ENCODE measurements at regions not wholly inside any gene's neighbourhood (a gene's known extent, or its start where the extent isn't known, plus 50 kb on each side); places are given as distances from the start of the nearest gene placed in this dataset.
"Not testable (repeated sequence)": the region's sequence is repeated elsewhere in the genome, so short reads cannot be mapped to it uniquely, and the experiment has no call there.

GRCh38 chr11:97069160-97069559 is 679.3 kb downstream of the JRKL start:
- no peak overlapping the region for H3K4me2 ChIP-seq (ENCODE audit: low read length)
- no peaks in the 10 kb centered on the region for H3K9me2 ChIP-seq (ENCODE audit: low read depth, low read length)
- H2AFZ ChIP-seq (ENCODE audit: low read length): no peak overlapping the region
- no peak overlapping the region for H3K9ac ChIP-seq (ENCODE audit: low read length)
- no peaks in the 10 kb centered on the region for H3F3A ChIP-seq (ENCODE audit: insufficient read depth, low read length)
- H3K4me3 ChIP-seq (ENCODE audit: low read depth, low read length, poor library complexity, severe bottlenecking): no peak overlapping the region
- H4K20me1 ChIP-seq (ENCODE audit: insufficient read depth, low read length): no peaks in the 10 kb centered on the region
- H3K79me2 ChIP-seq (ENCODE audit: insufficient read depth, low read length): no peaks in the 10 kb centered on the region
- H3K36me3 ChIP-seq (ENCODE audit: insufficient read depth, low read length): no peaks in the 10 kb centered on the region
- no peaks in the 10 kb centered on the region for H3K27me3 ChIP-seq (ENCODE audit: insufficient read depth, low read length)
- no peaks in the 10 kb centered on the region for H3K4me1 ChIP-seq (ENCODE audit: insufficient read depth, low read length, severe bottlenecking)
- TF ChIP-seq CTCF (IDR thresholded peaks at IDR 0.05; ENCODE audit: low read length) (no peak), EZH2 (IDR thresholded peaks at IDR 0.05; ENCODE audit: borderline replicate concordance, low read length) (no peak)
- H3K27ac ChIP-seq (ENCODE audit: low read depth, low read length, poor library complexity, severe bottlenecking): no peak overlapping the region
- no peaks in the 10 kb centered on the region for H3K9me3 ChIP-seq (ENCODE audit: low read length)

- H3K27me3 ChIP-seq (ENCODE audit: insufficient read depth, low read length): no peaks in the 10 kb centered on the region
- H3K36me3 ChIP-seq (ENCODE audit: insufficient read depth, low read length): no peaks in the 10 kb centered on the region
- H3K4me1 ChIP-seq (ENCODE audit: insufficient read depth, low read length, severe bottlenecking): no peaks in the 10 kb centered on the region
- H3K4me2 ChIP-seq (ENCODE audit: low read length): no peak overlapping the region
- no peaks in the 10 kb centered on the region for H3K79me2 ChIP-seq (ENCODE audit: insufficient read depth, low read length)
- H3K4me3 ChIP-seq (ENCODE audit: low read depth, low read length, poor library complexity, severe bottlenecking): no peak overlapping the region
- H3K27ac ChIP-seq (ENCODE audit: low read depth, low read length, poor library complexity, severe bottlenecking): no peak overlapping the region
- H3K9me3 ChIP-seq (ENCODE audit: low read length): no peaks in the 10 kb centered on the region
- no peak overlapping the region for H2AFZ ChIP-seq (ENCODE audit: low read length)
- H3K9me2 ChIP-seq (ENCODE audit: low read depth, low read length): no peaks in the 10 kb centered on the region
- H3F3A ChIP-seq (ENCODE audit: insufficient read depth, low read length): no peaks in the 10 kb centered on the region
- H4K20me1 ChIP-seq (ENCODE audit: insufficient read depth, low read length): no peaks in the 10 kb centered on the region
- TF ChIP-seq CTCF (IDR thresholded peaks at IDR 0.05; ENCODE audit: low read length): no peak
- TF ChIP-seq EZH2 (IDR thresholded peaks at IDR 0.05; ENCODE audit: borderline replicate concordance, low read length): no peak
- H3K9ac ChIP-seq (ENCODE audit: low read length): no peak overlapping the region
Measured at GRCh38 chr11:97072420-97072819, 682.6 kb downstream of the JRKL start.

- not testable (repeated sequence) for H3K9ac ChIP-seq (ENCODE audit: low read length); H3K4me3 ChIP-seq (ENCODE audit: low read depth, low read length, poor library complexity, severe bottlenecking); H3K27ac ChIP-seq (ENCODE audit: low read depth, low read length, poor library complexity, severe bottlenecking); H3F3A ChIP-seq (ENCODE audit: insufficient read depth, low read length); H2AFZ ChIP-seq (ENCODE audit: low read length); H3K36me3 ChIP-seq (ENCODE audit: insufficient read depth, low read length); H3K9me3 ChIP-seq (ENCODE audit: low read length); H3K79me2 ChIP-seq (ENCODE audit: insufficient read depth, low read length); H3K9me2 ChIP-seq (ENCODE audit: low read depth, low read length); H4K20me1 ChIP-seq (ENCODE audit: insufficient read depth, low read length); H3K4me1 ChIP-seq (ENCODE audit: insufficient read depth, low read length, severe bottlenecking); H3K27me3 ChIP-seq (ENCODE audit: insufficient read depth, low read length); H3K4me2 ChIP-seq (ENCODE audit: low read length)
Measured at GRCh38 chr11:97076666-97077065, 686.9 kb downstream of the JRKL start.

- Histone ChIP-seq H3K9ac (ENCODE audit: low read length) (no peak overlapping the region), H2AFZ (ENCODE audit: low read length) (no peak overlapping the region), H3K4me1 (ENCODE audit: insufficient read depth, low read length, severe bottlenecking) (no peaks in the 10 kb centered on the region), H3K79me2 (ENCODE audit: insufficient read depth, low read length) (no peaks in the 10 kb centered on the region), H3K9me2 (ENCODE audit: low read depth, low read length) (no peaks in the 10 kb centered on the region), H3K4me2 (ENCODE audit: low read length) (no peak overlapping the region), H4K20me1 (ENCODE audit: insufficient read depth, low read length) (no peaks in the 10 kb centered on the region), H3K36me3 (ENCODE audit: insufficient read depth, low read length) (no peaks in the 10 kb centered on the region), H3K9me3 (ENCODE audit: low read length) (no peaks in the 10 kb centered on the region), H3K27me3 (ENCODE audit: insufficient read depth, low read length) (no peaks in the 10 kb centered on the region), H3K4me3 (ENCODE audit: low read depth, low read length, poor library complexity, severe bottlenecking) (no peak overlapping the region), H3K27ac (ENCODE audit: low read depth, low read length, poor library complexity, severe bottlenecking) (no peak overlapping the region), H3F3A (ENCODE audit: insufficient read depth, low read length) (no peaks in the 10 kb centered on the region)
- TF ChIP-seq CTCF (IDR thresholded peaks at IDR 0.05; ENCODE audit: low read length): no peak
- no peak for TF ChIP-seq EZH2 (IDR thresholded peaks at IDR 0.05; ENCODE audit: borderline replicate concordance, low read length)
Measured at GRCh38 chr11:97078443-97078842, 688.6 kb downstream of the JRKL start.
